IPS-18a (cell line): ENCODE measurements at regions not wholly inside any gene's neighbourhood (a gene's known extent, or its start where the extent isn't known, plus 50 kb on each side); places are given as distances from the start of the nearest gene placed in this dataset.
"Not testable (repeated sequence)": the region's sequence is repeated elsewhere in the genome, so short reads cannot be mapped to it uniquely, and the experiment has no call there.

Source experiments
- H3K27ac ChIP-seq: one replicate; pipeline ENCODE4 v1.5.1; 2013; ENCODE audit warnings: low read length
- H3K27me3 ChIP-seq: one replicate; pipeline ENCODE4 v1.6.1; 2013; ENCODE audit warnings: mild to moderate bottlenecking, low read length; ENCODE audit not compliant: control insufficient read depth, insufficient read depth
- H3K36me3 ChIP-seq: one replicate; pipeline ENCODE4 v1.6.1; 2013; ENCODE audit warnings: low read depth, low read length; ENCODE audit not compliant: control insufficient read depth
- H3K4me1 ChIP-seq: one replicate; pipeline ENCODE4 v1.6.1; 2013; ENCODE audit warnings: low read depth, low read length; ENCODE audit not compliant: control insufficient read depth
- H3K4me3 ChIP-seq: one replicate; pipeline ENCODE4 v1.5.1; 2013; ENCODE audit warnings: low read length
- H3K9ac ChIP-seq: one replicate; pipeline ENCODE4 v1.6.1; 2013; ENCODE audit warnings: mild to moderate bottlenecking, low read length, moderate library complexity
- H3K9me3 ChIP-seq: one replicate; pipeline ENCODE4 v1.6.1; 2013; ENCODE audit warnings: low read depth, low read length; ENCODE audit not compliant: control insufficient read depth

GRCh38 chr7:12032146-12032545 lies 178.9 kb upstream of the TMEM106B start:
- Histone ChIP-seq H3K27me3 (no peaks in the 10 kb centered on the region), H3K4me3 (no peak overlapping the region), H3K4me1 (peaks cover 3% of the 10 kb centered on the region), H3K27ac (peak overlapping the region; percentile 52), H3K9me3 (no peaks in the 10 kb centered on the region), H3K36me3 (no peaks in the 10 kb centered on the region), H3K9ac (no peak overlapping the region)

GRCh38 chr7:12043457-12043856 lies 167.6 kb upstream of the TMEM106B start:
- not testable (repeated sequence) for H3K27ac ChIP-seq, H3K9me3 ChIP-seq

GRCh38 chr7:12052211-12052610 lies 158.9 kb upstream of the TMEM106B start:
- Histone ChIP-seq H3K36me3 (no peaks in the 10 kb centered on the region), H3K9ac (no peak overlapping the region), H3K27me3 (no peaks in the 10 kb centered on the region), H3K27ac (no peak overlapping the region), H3K4me1 (no peaks in the 10 kb centered on the region), H3K4me3 (no peak overlapping the region), H3K9me3 (peaks cover 10% of the 10 kb centered on the region)

More at GRCh38 chr7:12043457-12043856, 167.6 kb upstream of the TMEM106B start:
- H3K27me3 ChIP-seq, H3K4me1 ChIP-seq, H3K9ac ChIP-seq, H3K4me3 ChIP-seq, H3K36me3 ChIP-seq: not testable (repeated sequence)

GRCh38 chr7:12053561-12053960 lies 157.5 kb upstream of the TMEM106B start:
- Histone ChIP-seq H3K27ac (no peak overlapping the region), H3K4me3 (no peak overlapping the region)

GRCh38 chr7:12054830-12055229 lies 156.3 kb upstream of the TMEM106B start:
- H3K27me3 ChIP-seq: no peaks in the 10 kb centered on the region
- H3K4me1 ChIP-seq: no peaks in the 10 kb centered on the region
- no peak overlapping the region for H3K9ac ChIP-seq
- H3K4me3 ChIP-seq: no peak overlapping the region
- H3K9me3 ChIP-seq: peaks cover 17% of the 10 kb centered on the region
- H3K27ac ChIP-seq: no peak overlapping the region
- no peaks in the 10 kb centered on the region for H3K36me3 ChIP-seq

More at GRCh38 chr7:12053561-12053960, 157.5 kb upstream of the TMEM106B start:
- Histone ChIP-seq H3K9ac (no peak overlapping the region), H3K9me3 (peaks cover 17% of the 10 kb centered on the region), H3K4me1 (no peaks in the 10 kb centered on the region), H3K27me3 (no peaks in the 10 kb centered on the region), H3K36me3 (no peaks in the 10 kb centered on the region)

- Histone ChIP-seq H3K27ac (no peak overlapping the region), H3K9me3 (peaks cover 17% of the 10 kb centered on the region), H3K4me1 (no peaks in the 10 kb centered on the region), H3K36me3 (no peaks in the 10 kb centered on the region), H3K27me3 (no peaks in the 10 kb centered on the region), H3K9ac (no peak overlapping the region), H3K4me3 (no peak overlapping the region)
Observed at GRCh38 chr7:12056381-12056780, 154.7 kb upstream of the TMEM106B start.

- Histone ChIP-seq H3K27ac (no peak overlapping the region), H3K4me3 (no peak overlapping the region), H3K27me3 (no peaks in the 10 kb centered on the region), H3K9ac (no peak overlapping the region), H3K9me3 (peaks cover 17% of the 10 kb centered on the region), H3K36me3 (no peaks in the 10 kb centered on the region), H3K4me1 (no peaks in the 10 kb centered on the region)
Observed at GRCh38 chr7:12056977-12057376, 154.1 kb upstream of the TMEM106B start.

GRCh38 chr7:12062062-12062461 lies 149.0 kb upstream of the TMEM106B start:
- Histone ChIP-seq H3K4me1 (no peaks in the 10 kb centered on the region), H3K4me3 (no peak overlapping the region), H3K9me3 (peaks cover 8% of the 10 kb centered on the region), H3K36me3 (no peaks in the 10 kb centered on the region), H3K27ac (no peak overlapping the region), H3K9ac (no peak overlapping the region), H3K27me3 (no peaks in the 10 kb centered on the region)

GRCh38 chr7:12064586-12065127 lies 146.4 kb upstream of the TMEM106B start:
- H3K4me1 ChIP-seq: peaks cover 3% of the 10 kb centered on the region
- H3K9me3 ChIP-seq: no peaks in the 10 kb centered on the region
- H3K27ac ChIP-seq: no peak overlapping the region
- no peak overlapping the region for H3K9ac ChIP-seq
- no peak overlapping the region for H3K4me3 ChIP-seq
- H3K36me3 ChIP-seq: no peaks in the 10 kb centered on the region
- no peaks in the 10 kb centered on the region for H3K27me3 ChIP-seq

- Histone ChIP-seq H3K27ac (no peak overlapping the region), H3K27me3 (no peaks in the 10 kb centered on the region), H3K36me3 (no peaks in the 10 kb centered on the region), H3K9me3 (no peaks in the 10 kb centered on the region), H3K4me1 (peaks cover 3% of the 10 kb centered on the region), H3K4me3 (no peak overlapping the region), H3K9ac (no peak overlapping the region)
Observed at GRCh38 chr7:12066004-12066403, 145.1 kb upstream of the TMEM106B start.

- Histone ChIP-seq H3K36me3 (no peaks in the 10 kb centered on the region), H3K27ac (no peak overlapping the region), H3K4me1 (peaks cover 3% of the 10 kb centered on the region), H3K4me3 (no peak overlapping the region), H3K9ac (no peak overlapping the region), H3K9me3 (no peaks in the 10 kb centered on the region), H3K27me3 (no peaks in the 10 kb centered on the region)
Observed at GRCh38 chr7:12066521-12066920, 144.6 kb upstream of the TMEM106B start.

GRCh38 chr7:12067156-12067831 lies 143.8 kb upstream of the TMEM106B start:
- Histone ChIP-seq H3K36me3 (no peaks in the 10 kb centered on the region), H3K9me3 (no peaks in the 10 kb centered on the region), H3K27ac (no peak overlapping the region), H3K4me3 (no peak overlapping the region), H3K4me1 (peaks cover 3% of the 10 kb centered on the region), H3K27me3 (no peaks in the 10 kb centered on the region), H3K9ac (no peak overlapping the region)
